Eye (tissue), 1 donor: ENCODE measurements at regions not wholly inside any gene's neighbourhood (a gene's known extent, or its start where the extent isn't known, plus 50 kb on each side); places are given as distances from the start of the nearest gene placed in this dataset.
A peak's percentile ranks its signal among the peaks of the same experiment; 100 is the strongest.

Experiments
- DNase-seq: peaks from one replicate; pipeline ENCODE4 v3.0.0-alpha.2; 2015

DNA sequence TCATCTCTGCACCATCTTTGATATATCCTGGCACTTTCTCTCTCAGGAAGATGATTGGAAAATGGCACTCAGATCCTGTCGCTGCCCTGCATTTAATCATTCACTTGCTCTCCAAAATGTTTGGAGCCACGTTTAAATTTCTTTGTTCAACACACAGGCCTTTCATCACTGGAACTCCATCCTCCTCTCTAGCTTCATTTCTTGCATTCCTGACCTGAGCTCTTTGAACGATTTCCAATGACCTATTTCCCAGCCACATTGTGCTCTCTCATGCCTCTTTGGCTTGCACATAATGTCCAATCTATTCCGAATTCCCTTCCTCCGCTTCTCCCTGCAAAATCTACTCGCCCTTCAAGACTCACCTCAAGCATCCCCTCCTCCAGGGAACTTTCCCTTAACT is 287.4 kb upstream of the NBEA start:
- DNase-seq: peak; percentile 52

DNA sequence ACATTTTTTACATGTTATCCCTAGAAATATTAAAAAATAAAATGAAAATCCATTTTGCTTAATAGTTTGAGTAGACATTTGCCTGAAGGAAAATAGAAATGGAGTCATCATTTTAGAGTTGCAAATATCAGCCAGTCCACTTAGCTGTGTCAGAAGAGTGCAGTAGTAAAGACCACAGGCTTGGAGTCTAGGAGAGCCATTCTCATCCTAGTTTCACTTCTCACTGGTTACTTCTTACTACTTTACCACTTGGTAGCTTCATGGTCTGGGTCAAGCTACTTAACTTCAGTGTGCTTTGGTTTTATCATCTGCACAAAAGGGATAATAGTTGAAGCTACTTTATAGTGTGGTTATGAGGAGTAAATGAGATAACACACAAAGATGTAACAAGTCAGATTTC is 286.5 kb upstream of the NBEA start:
- DNase-seq: no peak

GRCh38 chr13:34657716-34658115 is 284.4 kb upstream of the NBEA start:
- DNase-seq: no peak

DNA sequence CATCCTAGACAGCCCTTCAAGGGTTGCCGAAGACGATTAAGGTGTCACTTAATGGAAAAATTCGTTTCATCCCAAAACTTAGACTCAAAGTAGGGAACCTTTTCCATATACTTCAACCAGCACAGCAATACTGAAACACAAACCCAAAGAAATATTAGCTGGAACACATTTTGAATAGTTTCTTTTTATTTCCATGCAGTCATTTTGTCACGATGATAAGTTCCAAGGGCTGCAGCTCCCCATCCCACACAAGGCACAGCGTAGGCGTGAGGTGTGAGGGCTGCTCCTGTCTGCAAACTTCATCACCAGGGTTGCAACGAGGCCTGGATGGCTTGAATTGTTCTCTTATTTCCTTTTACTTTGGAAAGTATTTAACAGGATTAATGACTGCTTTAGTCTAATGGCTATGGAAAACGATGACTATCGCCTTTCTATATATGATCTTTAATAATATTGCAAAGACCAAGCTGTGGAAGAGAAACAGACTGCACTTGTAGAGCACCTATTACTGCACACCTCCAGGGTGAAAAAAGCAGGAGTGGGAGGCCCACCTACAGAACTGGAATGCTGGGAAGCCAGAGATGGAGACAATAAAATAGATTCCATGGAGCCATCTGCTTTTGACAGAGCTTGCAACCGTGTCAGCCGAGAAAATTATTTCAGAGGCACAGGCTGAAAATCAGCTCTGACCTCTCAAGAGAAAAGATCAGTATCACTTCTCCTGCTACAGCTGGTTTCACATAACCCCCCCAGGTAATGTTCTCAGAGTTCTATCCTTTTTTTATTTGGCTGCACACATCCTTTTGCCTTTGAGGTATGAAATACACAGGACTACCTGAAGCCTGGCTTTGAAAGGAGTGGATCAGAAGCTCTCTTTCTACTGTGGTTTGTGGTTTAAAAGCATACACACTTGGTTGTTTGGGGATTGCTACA is 274.5 kb upstream of the NBEA start:
- DNase-seq: no peak

- DNase-seq: no peak
These were observed 270.9 kb upstream of the NBEA start for GRCh38 chr13:34671137-34671536.

- no peak for DNase-seq
These were observed 269.4 kb upstream of the NBEA start for GRCh38 chr13:34672631-34673030.

DNA sequence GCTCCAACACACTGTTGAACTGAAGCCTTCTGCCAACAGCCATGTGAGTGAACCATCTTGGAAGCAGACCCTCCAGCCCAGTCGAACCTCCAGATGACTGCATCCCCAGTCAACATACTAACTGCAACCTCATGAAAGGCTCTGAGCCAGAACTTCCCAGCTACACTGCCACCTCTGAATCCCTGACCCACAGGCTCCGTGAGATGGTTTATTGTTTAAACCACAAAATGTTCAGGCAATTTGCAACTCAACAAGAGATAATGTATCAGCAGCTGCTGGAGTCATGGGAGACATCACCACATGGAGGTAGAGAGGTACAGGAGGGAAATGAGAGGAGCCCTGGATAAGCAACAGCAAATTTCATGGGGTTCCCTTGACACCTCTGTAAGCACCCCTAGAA is 266.4 kb upstream of the NBEA start:
- no peak for DNase-seq

GRCh38 chr13:34678154-34678553 is 263.9 kb upstream of the NBEA start:
- no peak for DNase-seq

DNA sequence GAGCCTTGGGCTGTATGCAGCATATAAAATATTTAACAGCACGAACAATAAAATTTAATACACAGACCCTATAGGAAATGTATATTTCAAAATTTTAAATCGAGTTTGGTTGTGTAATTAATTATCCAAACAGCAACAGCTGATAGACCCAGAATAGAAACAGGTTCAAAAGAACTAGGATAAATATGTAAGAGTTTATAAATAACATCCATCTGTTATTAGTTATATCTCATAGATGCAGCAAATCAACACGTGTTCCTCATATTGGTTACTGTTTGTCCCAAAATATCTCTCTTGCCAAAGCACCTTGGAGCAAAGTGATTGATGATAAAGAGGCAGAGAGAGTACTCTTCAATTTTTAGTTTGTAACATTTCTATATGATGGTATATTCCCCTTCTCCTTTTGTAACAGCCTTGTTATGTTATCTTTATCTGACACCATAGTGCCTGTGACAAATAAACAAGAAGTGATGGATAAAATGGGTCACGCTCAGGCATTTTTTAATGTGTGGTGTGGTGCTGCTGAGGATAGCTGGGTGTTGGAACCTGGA is 260.6 kb upstream of the NBEA start:
- no peak for DNase-seq

GRCh38 chr13:34695063-34695462 is 247.0 kb upstream of the NBEA start:
- no peak for DNase-seq

GRCh38 chr13:34696296-34696695 is 245.8 kb upstream of the NBEA start:
- no peak for DNase-seq

DNA sequence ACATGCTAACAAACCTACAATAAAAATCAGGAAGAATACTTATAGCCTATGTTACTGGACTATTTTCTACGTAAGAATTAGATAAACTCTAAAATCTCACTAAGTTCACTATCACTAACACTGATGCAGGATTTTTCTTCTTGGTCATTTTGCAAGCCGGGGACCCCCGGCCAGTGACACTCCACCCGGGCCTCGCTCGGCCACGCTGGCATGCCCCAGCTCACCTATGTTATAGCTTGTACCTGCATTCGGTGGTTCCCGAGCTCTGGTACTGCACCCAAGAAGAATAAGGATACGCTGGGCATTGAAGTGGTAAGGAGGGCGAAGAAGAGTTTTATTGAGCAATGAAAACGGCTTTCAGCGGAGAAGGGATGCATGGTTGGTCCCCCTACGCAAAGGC is 245.3 kb upstream of the NBEA start:
- DNase-seq: no peak

GRCh38 chr13:34698945-34699344 is 243.1 kb upstream of the NBEA start:
- DNase-seq: no peak

DNA sequence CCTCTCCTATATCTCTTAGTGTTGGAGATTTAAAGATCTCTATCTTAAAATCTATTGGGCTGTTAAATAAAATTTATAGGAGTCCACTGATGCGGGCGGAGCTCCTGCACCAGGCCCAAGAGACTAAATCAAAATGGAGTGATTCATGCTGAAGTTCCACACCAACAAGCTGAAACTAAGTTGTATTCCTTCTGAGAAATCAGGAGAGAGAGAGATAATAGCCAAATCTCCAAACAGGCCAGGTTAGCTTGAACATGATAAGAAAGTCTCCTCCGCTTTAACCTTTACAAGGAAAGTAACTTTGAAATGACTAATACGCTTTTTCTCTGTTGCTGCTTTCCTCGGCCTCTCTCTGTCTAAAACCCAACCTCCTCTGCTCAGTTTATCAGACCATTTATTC is 241.9 kb upstream of the NBEA start:
- DNase-seq: no peak

DNA sequence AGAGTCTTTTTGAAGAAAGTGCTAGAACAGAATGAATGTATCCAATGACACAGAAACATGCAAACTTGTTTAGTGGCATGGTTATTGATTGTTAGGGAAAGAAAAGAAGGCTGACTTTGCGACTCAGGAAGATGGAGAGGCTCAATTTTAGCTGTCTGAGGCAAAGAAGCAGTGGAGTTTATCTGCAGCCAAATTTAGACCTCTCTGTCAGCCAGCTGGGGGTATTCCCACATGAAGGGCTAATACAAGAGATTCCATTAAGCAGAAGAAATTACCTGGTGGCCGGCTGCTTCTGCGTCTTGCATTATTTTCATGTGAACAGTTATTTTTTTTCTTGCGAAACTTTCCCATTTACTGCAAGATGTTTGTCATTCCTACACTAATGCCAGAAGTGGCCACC is 240.2 kb upstream of the NBEA start:
- DNase-seq: no peak

DNA sequence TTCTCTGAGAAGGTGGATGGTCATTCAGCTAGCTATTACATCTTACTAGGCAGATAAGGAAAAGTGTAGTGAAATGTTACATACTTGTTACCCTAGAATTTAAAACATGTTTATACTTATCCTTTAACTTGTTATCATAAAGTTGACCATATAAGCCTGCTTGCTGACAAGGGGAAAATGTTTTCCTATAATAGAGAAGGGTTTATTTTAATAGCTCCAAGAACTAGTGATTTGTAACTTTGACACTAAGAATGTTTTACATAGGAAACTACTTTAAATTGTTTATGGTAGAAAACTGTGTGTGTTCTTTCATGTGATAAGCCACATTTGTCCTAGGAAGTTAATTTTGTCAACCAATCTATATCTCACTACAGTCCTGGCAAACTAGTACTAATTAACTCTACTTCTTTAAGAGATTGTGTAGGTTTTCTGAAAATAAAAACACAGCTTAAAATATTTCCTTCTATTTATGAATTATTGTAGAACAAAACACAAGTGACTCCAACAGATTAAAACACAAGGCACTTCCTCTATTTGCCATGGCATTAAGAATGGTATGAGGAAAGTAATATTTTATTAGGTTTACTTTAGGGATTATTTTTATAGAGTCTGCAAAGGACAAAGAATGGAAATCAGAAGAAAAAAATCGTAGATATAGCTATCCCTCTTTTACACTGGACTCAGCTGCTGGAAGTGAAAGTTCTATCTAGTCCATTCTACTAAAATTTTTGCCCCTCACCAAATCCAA is 233.3 kb upstream of the NBEA start:
- no peak for DNase-seq

DNA sequence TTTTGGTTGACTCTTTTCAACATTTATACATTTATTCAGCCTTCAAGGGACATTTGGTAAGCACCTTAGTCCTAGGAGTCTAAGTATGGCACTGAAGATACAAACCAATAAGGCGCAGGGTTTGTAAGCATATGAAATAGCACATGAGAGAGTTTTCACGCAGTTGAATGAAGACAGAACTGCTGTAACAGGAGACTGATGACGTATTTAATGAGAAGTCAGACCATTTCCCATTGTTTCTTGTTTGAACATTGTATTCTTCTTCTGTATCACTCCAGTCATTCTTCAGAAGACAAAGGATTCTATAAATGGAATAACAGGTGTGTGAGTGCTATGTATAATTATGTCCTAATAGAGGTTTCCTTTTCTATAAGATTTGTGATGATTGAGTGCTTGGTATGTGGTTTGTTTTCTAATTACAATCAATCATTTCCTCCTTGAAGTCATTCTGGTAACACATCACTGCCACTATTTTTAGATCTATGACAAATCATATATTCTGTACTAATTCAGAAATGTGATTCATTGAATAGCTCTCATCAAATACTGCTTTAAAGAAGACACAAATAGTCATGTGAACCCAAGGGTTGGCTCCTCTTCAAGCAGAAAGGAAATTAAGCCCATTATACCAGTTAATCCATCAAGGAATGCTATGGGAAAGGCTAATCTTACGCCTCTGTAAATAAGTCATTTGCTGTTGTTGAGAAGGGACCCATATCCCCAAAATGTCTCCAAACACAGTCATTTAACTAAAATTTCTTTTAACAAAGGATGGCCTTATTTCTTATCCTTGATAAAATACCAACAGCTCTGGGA is 222.8 kb upstream of the NBEA start:
- DNase-seq: no peak

- no peak for DNase-seq
These were observed 221.5 kb upstream of the NBEA start for GRCh38 chr13:34720618-34721017.

DNA sequence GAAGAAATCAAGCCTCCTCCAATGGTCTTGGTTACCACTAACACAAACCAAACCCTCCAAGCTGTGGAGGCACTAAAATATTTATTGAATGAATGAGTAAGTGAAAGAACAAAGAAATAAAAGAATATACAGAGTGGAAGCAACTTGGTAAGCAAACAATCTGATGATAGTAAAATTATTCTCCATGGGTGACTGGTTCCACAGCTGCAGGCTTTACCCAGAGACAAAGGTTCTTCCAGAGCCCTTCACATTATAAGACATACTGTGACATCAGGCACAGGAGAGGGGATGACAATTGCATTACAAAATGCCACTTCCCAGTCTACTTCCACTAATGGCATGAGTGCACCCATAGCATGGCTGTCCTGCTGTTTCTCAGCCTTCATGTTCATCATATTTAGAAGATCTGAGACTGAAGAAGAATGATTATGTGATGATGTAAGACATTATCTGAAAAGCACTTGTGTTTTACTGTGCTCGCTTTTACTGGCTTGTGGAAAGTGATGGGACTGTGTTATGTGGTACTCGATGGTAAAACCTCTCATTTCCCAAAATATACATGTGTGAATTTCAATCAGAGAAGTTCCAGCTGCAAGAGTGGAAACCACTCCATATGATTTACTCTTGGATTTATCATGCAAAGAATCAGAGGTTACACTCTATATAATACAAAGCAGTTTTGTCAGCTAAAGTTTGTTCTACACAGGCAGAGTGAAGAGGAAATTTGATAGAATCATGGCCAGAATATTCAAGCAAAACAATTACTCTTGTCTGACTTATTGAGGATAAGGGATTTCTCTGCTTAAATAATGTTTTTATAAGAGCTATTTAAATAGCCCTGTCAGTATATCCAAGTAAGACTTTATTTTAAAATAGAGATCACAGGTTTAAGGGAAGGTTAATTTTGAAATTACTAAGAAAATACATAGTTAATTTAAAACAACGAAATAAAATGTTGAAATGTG is 220.2 kb upstream of the NBEA start:
- DNase-seq: no peak

- no peak for DNase-seq
These were observed 219.1 kb upstream of the NBEA start for GRCh38 chr13:34722922-34723321.

DNA sequence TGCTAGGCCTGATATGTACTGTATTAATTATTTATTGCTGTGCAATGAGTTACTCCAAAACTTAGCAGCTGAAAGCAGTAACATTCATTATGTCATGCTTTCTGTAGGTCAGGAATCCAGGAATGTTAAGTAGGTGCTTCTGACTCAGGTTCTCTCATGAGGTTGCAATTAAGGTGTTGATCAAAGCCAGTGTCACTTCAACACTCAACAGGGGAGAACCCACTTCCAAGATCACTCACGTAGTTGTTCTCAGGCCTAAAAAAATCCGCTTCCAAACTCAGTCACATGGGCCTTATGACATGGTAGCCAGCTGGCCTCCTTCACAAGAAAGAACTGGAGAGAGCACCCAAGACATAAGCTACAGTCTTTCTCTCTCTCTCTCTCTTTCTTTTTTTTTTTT is 211.1 kb upstream of the NBEA start:
- no peak for DNase-seq

GRCh38 chr13:34731486-34731885 is 210.6 kb upstream of the NBEA start:
- no peak for DNase-seq
